Mucosa of descending colon (tissue), 3 donors: ENCODE measurements at regions not wholly inside any gene's neighbourhood (a gene's known extent, or its start where the extent isn't known, plus 50 kb on each side); places are given as distances from the start of the nearest gene placed in this dataset.

ENCODE experiments used
- ATAC-seq: fragments of 200-7000 bp; cut with Tn5 transposase; one replicate; pipeline ENCODE4 v1.9.1; 2020; ENCODE audit warnings: mild to moderate bottlenecking, moderate library complexity
- DNase-seq, 3 donors: peaks; one replicate each; pipeline ENCODE4 v3.0.0-alpha.2; 2020
- H3K36me3 ChIP-seq: fragments of 200-600 bp; one replicate; pipeline ENCODE4 v1.8.0; 2021; ENCODE audit warnings: low read depth, mild to moderate bottlenecking
- H3K4me1 ChIP-seq: fragments of 200-600 bp; one replicate; pipeline ENCODE4 v1.8.0; 2021; ENCODE audit warnings: low read depth, mild to moderate bottlenecking
- H3K4me3 ChIP-seq: fragments of 200-600 bp; one replicate; pipeline ENCODE4 v1.8.0; 2021; ENCODE audit warnings: mild to moderate bottlenecking
- H3K9me3 ChIP-seq: fragments of 200-600 bp; one replicate; pipeline ENCODE4 v1.8.0; 2021; ENCODE audit warnings: mild to moderate bottlenecking
- intact Hi-C, 2 donors: fragments of 100-400 bp; cut with DNase I in 1 of 2; cut with micrococcal nuclease in 1 of 2; formaldehyde crosslinking; loops; one replicate each; pipeline versions ENCODE4 v1.11.0 to v1.11.1; 2022; cut with DNase I, micrococcal nuclease
- TF ChIP-seq, protein P1 (sequence below): fragments of 200-600 bp; IDR thresholded peaks from one replicate; pipeline ENCODE4 v1.8.0; 2022; ENCODE audit warnings: antibody characterized with exemption, mild to moderate bottlenecking
- donor health status: DM: no; HTN: no; CAD: no; lungs with moderate emphysema.
- donor health status: DM: no; HTN: no; CAD: no.
- donor health status: DM: no; HTN: yes; CAD: no.

- no peak for ATAC-seq
- DNase-seq, result no peak
- intact Hi-C loops, result no loop called here
Observed at GRCh38 chr17:6297119-6297518, 137.8 kb downstream of the AIPL1 start.

DNA sequence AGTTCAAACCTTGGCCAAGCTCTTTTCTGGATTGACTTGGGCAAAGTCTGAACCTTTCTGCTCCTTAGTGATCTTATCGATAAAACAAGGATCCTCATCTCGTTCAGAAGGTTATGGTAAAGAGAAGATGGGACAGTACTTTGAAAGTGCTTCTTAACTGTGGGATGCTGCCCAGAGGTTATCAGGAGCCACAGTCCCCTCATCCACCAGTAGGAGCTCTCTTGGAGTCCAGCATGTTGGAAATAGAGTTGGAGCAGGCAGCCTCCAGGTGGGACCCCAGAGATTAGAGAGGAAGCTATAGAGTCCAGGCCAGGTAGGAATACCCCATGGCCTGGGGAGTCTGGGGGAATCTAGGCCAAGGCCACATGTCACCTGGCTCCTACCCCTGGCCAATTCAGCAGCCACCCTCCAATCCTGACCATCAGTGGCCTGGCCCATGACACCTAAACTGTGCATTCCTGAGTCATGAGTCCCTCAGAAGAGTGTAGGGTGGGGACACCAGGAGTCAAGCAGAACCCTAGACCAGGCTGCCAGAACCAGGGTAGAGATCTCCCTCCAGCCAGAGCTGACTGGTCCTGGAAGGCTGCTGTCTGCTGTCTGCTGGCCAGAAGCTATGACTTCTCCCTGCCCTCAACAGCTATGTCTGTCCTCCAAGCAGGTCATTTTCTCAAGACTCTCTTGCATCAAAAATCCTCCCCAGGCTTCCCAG, 144.3 kb downstream of the AIPL1 start:
- Histone ChIP-seq H3K9me3 (no peaks in the 10 kb centered on the region), H3K4me3 (no peak overlapping the region), H3K36me3 (no peaks in the 10 kb centered on the region), H3K4me1 (no peaks in the 10 kb centered on the region)
- TF ChIP-seq, protein P1, sequence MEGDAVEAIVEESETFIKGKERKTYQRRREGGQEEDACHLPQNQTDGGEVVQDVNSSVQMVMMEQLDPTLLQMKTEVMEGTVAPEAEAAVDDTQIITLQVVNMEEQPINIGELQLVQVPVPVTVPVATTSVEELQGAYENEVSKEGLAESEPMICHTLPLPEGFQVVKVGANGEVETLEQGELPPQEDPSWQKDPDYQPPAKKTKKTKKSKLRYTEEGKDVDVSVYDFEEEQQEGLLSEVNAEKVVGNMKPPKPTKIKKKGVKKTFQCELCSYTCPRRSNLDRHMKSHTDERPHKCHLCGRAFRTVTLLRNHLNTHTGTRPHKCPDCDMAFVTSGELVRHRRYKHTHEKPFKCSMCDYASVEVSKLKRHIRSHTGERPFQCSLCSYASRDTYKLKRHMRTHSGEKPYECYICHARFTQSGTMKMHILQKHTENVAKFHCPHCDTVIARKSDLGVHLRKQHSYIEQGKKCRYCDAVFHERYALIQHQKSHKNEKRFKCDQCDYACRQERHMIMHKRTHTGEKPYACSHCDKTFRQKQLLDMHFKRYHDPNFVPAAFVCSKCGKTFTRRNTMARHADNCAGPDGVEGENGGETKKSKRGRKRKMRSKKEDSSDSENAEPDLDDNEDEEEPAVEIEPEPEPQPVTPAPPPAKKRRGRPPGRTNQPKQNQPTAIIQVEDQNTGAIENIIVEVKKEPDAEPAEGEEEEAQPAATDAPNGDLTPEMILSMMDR, result no peak
- intact Hi-C loops, result no loop called here
- ATAC-seq, result no peak
- DNase-seq, result no peak

More at GRCh38 chr17:6297119-6297518, 137.8 kb downstream of the AIPL1 start:
- Histone ChIP-seq H3K9me3 (no peaks in the 10 kb centered on the region), H3K36me3 (no peaks in the 10 kb centered on the region), H3K4me3 (no peak overlapping the region), H3K4me1 (no peaks in the 10 kb centered on the region)
- TF ChIP-seq, protein P1, result no peak

DNA sequence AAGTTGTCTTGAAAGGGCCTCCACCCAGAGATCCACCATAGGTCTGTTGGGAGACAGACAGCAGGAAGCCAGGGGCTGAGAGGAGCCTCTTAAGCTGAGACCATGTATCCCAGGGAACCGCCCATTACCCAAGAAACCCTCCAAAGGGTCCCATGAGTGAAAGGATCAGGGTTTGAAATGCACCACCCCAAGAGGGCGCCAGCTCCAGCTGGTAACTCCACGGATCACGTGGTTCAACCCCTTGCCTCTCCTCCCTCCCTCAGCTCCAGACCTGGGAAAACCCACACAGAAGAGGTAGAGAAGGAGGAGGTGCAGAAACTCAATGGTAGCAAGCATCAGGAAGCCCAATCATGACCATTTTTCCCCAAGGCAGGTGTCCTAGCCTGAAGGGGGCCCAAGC, 148.7 kb downstream of the AIPL1 start:
- TF ChIP-seq, protein P1, result no peak
- Histone ChIP-seq H3K9me3 (no peaks in the 10 kb centered on the region), H3K4me3 (no peak overlapping the region), H3K4me1 (no peaks in the 10 kb centered on the region), H3K36me3 (no peaks in the 10 kb centered on the region)
- ATAC-seq (no peak), DNase-seq (no peak)
- intact Hi-C loops, result no loop called here

DNA sequence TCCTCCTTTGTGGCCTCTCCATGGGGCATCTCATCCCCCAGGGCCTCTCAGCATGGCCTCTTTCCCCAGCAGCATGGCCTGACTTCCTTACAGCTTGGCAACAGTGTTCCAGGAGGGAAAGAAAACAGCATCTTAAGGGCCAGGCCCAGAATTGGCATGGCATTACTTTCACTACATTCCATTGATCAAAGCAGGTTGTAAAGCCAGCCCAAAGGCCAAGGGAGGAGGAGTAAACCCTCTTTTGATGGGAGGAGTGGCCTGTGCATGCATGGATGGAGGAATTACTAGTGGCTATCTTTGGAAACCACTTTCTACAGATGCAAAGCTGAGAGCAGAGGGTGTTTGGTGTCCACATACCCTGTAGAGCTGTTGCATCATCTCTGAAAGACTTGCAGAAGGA, 149.4 kb downstream of the AIPL1 start:
- no peak for ATAC-seq
- intact Hi-C loops, result no loop called here

DNA sequence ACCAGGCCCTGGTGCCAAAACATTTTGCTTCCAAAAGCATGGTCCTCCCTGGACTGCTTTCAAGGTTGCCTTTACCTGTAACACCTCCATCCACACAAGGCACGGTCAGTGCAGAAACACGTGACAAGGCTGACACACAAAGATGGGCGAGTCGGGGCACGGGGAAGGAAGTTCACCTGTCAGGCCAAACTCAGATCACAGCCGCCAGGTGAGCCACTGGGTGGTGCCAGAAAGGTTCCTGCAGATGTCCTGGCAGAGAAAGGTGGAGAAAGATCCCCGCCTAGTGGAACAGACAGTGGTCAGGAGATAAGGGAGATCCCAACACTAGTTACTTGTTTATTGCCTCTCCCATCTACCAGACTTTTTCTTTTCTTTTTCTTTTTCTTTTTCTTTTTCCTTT, 155.3 kb downstream of the AIPL1 start:
- Histone ChIP-seq H3K4me3 (no peak overlapping the region), H3K36me3 (no peaks in the 10 kb centered on the region), H3K9me3 (no peaks in the 10 kb centered on the region), H3K4me1 (no peaks in the 10 kb centered on the region)
- TF ChIP-seq, protein P1, result no peak
- ATAC-seq, result peak; percentile 90
- intact Hi-C loops, result no loop called here
- peak in 2 of 3 donors; percentile 70 to 79 for DNase-seq

More for the DNA sequence above, 149.4 kb downstream of the AIPL1 start:
- TF ChIP-seq, protein P1, result no peak
- no peaks in the 10 kb centered on the region for H3K4me1 ChIP-seq
- no peak overlapping the region for H3K4me3 ChIP-seq
- H3K9me3 ChIP-seq, result no peaks in the 10 kb centered on the region
- no peak for DNase-seq
- H3K36me3 ChIP-seq, result no peaks in the 10 kb centered on the region
